GM19035 (cell line): ENCODE measurements at regions not wholly inside any gene's neighbourhood (a gene's known extent, or its start where the extent isn't known, plus 50 kb on each side); places are given as distances from the start of the nearest gene placed in this dataset.
"Not testable (repeated sequence)": the region's sequence is repeated elsewhere in the genome, so short reads cannot be mapped to it uniquely, and the experiment has no call there.

Experiments used
- ATAC-seq: cut with Tn5 transposase; IDR thresholded peaks from one replicate; pipeline ENCODE4 v1.9.1; 2021; ENCODE audit not compliant: unreplicated experiment

- ATAC-seq = not testable (repeated sequence)
Measured at GRCh38 chr12:116327992-116328391, 50.5 kb upstream of the MED13L start.

- no peak for ATAC-seq
Measured at GRCh38 chr12:116331876-116332275, 54.4 kb upstream of the MED13L start.

GRCh38 chr12:116332705-116333380 lies 55.4 kb upstream of the MED13L start:
- ATAC-seq = no peak

- no peak for ATAC-seq
Measured at GRCh38 chr12:116333402-116333801, 55.9 kb upstream of the MED13L start.

- peak; percentile 85 for ATAC-seq
Measured at GRCh38 chr12:116336542-116337065, 59.1 kb upstream of the MED13L start.

GRCh38 chr12:116337312-116337711 lies 59.8 kb upstream of the MED13L start:
- no peak for ATAC-seq

- no peak for ATAC-seq
Measured at GRCh38 chr12:116338064-116338846, 60.8 kb upstream of the MED13L start.

- ATAC-seq = no peak
Measured at GRCh38 chr12:116339062-116339461, 61.6 kb upstream of the MED13L start.

GRCh38 chr12:116339800-116340371 lies 62.4 kb upstream of the MED13L start:
- no peak for ATAC-seq

- no peak for ATAC-seq
Measured at GRCh38 chr12:116343331-116343884, 65.9 kb upstream of the MED13L start.

- ATAC-seq = no peak
Measured at GRCh38 chr12:116346222-116346621, 68.7 kb upstream of the MED13L start.

GRCh38 chr12:116346741-116347140 lies 69.2 kb upstream of the MED13L start:
- no peak for ATAC-seq

GRCh38 chr12:116347265-116347664 lies 69.8 kb upstream of the MED13L start:
- ATAC-seq = no peak

GRCh38 chr12:116352315-116352835 lies 74.9 kb upstream of the MED13L start:
- no peak for ATAC-seq

GRCh38 chr12:116353958-116354357 lies 76.5 kb upstream of the MED13L start:
- no peak for ATAC-seq

GRCh38 chr12:116354534-116354933 lies 77.0 kb upstream of the MED13L start:
- no peak for ATAC-seq

GRCh38 chr12:116354950-116355783 lies 77.7 kb upstream of the MED13L start:
- ATAC-seq = no peak

GRCh38 chr12:116358536-116358892 lies 81.0 kb upstream of the MED13L start:
- no peak for ATAC-seq

- no peak for ATAC-seq
Measured at GRCh38 chr12:116358893-116359761, 81.6 kb upstream of the MED13L start.
